ENCODE measurements at regions not wholly inside any gene's neighbourhood (a gene's known extent, or its start where the extent isn't known, plus 50 kb on each side); places are given as distances from the start of the nearest gene placed in this dataset.

DNA sequence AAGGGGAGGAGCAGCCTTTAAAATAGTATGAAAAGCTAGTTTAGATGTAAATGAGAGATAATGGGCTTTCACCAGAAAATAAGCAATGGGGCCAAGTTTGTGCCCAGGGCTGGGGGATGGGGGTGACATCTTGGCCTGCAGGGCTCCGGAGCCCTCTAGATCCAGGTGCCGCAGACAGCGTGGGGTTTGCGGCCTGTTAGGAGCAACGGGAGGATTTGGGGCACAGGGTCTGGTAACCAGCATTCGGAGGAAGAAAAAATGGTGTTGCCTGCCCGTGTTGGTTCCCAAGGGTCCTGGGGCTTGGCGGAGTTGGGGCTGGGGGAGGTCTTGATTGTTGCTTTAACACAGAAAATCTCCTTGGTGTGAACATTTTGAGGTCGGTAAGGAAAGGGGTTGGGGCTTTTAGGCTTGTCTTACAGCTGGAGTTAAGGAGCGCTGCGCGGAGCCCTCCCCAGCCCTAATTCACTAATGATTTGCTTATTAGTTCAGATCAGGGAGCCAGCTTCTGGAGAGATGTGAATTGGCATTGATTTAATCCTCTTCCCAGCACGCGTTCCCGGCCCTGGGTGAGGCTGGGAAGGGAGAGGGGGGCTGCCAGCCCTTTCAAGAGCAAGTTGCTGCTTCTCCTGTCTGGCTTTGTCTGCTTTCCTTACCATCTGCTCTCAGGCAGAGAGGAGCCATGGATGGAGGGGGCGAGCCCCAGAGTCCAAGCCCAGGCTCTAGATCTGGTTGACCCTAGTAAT, 443.4 kb downstream of the BCOR start:
- TF ChIP-seq, protein P1, sequence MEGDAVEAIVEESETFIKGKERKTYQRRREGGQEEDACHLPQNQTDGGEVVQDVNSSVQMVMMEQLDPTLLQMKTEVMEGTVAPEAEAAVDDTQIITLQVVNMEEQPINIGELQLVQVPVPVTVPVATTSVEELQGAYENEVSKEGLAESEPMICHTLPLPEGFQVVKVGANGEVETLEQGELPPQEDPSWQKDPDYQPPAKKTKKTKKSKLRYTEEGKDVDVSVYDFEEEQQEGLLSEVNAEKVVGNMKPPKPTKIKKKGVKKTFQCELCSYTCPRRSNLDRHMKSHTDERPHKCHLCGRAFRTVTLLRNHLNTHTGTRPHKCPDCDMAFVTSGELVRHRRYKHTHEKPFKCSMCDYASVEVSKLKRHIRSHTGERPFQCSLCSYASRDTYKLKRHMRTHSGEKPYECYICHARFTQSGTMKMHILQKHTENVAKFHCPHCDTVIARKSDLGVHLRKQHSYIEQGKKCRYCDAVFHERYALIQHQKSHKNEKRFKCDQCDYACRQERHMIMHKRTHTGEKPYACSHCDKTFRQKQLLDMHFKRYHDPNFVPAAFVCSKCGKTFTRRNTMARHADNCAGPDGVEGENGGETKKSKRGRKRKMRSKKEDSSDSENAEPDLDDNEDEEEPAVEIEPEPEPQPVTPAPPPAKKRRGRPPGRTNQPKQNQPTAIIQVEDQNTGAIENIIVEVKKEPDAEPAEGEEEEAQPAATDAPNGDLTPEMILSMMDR (IDR thresholded peaks at IDR 0.05; ENCODE audit: extremely low read depth, missing control alignments): no peak
- no peak for DNase-seq (ENCODE audit: low spot score)

DNA sequence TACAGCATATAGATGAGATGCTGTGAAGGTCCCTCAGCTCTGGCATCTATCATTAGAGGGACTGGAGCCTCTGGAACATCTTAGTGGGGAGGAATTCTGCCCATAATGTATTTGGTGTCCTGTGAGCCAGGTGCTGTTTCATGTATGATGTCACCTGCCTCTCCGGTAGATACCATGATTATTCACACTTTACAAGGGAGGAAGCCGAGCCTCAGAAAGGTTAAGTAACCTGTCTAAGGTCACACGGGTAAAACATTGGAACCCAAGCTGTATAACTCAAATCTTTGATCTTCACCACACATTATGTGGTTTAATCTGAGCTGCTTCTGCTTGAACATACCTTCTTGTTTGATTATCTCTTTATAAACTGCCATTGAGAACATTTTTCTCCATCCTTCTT, 442.8 kb downstream of the BCOR start:
- TF ChIP-seq, protein P1 (IDR thresholded peaks at IDR 0.05; ENCODE audit: extremely low read depth, missing control alignments): no peak
- DNase-seq (ENCODE audit: low spot score): no peak

DNA sequence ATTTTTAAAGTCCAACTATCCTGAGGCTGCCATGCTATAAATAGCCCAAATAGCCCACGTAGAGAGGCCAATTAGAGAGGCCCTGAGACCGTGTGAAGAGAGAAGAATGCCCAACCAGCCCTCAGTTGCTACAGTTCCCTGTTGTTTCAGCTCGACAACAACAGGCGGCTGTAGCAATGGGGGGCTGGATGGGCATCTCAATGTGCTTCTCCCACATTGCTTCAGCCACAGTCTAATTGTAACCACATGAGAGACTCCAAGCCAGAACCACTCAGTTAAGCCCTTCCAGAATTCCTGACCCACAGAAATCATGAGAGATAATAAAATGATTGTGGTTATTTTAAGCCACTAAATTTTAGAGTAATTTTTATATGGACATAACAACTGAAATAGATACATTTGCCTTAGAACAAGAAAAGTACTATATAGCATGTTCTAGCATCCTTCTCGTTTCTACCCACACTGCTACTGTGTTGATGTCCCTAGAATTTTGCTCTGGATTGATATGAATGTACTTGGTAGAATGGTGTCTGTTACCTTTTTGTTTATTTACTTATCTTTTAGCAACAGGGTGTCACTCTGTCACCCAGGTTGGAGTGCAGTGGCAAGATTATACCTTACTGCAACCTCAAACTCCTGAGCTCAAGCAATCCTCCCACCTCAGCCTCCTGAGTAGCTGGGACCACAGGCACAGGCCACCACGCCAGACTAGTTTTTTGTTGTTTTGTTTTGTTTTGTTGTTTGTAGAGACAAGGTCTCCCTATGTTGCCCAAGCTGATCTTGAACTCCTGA, 436.4 kb downstream of the BCOR start:
- TF ChIP-seq, protein P1 (IDR thresholded peaks at IDR 0.05; ENCODE audit: extremely low read depth, missing control alignments): no peak
- DNase-seq (ENCODE audit: low spot score): no peak

DNA sequence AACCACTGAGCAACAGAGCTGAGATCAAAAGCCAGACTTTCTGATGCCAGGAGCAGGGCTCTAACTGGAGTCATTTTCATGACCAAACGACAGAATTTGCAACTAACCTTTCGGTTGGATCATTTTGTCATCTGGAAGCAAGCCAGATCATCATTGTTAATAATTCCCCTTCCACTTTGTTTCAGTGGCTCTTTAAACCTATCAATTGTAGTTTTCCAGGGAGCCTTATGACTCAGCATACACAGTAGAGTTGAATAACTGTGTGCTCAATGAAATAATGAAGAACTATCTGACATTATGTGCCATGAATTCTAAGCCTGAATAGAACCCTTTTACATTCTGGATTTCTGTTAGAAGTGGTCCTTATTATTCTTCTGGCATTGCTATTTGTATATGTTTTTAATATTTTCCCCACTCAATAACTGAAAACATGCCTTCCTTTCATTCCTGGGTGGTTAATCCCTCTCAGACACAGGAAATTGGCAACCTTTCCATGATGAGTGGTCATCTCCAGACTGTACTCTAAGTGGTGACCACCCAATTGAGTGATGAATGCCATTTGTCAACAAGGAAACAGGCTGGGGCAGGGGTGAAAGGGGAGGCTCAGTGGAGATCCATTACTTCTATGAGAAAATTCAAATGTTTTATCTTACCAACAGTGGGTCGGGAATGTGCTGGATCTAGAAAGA, 431.8 kb downstream of the BCOR start:
- no peak for DNase-seq (ENCODE audit: low spot score)
- TF ChIP-seq, protein P1 (IDR thresholded peaks at IDR 0.05; ENCODE audit: extremely low read depth, missing control alignments): no peak

DNA sequence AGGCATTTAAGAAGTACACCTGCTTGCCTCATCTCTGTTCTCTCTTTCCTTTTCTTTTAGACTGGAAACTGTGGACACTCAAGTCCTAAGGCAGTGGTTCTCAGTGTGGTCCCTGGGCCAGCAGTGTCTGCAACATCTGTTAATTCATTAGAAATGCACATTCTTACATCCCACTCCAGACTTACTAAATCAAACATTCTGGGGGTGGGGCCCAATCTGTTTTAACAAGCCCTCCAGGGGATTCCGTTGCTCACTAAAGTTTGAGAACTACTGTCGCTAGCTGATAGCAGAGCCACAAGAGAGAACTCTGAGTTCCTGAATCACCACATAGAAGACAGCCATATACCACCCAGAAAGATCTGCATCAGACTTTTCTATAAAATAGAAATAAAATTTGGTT, 430.6 kb downstream of the BCOR start:
- DNase-seq (ENCODE audit: low spot score): no peak
- TF ChIP-seq, protein P1 (IDR thresholded peaks at IDR 0.05; ENCODE audit: extremely low read depth, missing control alignments): no peak

DNA sequence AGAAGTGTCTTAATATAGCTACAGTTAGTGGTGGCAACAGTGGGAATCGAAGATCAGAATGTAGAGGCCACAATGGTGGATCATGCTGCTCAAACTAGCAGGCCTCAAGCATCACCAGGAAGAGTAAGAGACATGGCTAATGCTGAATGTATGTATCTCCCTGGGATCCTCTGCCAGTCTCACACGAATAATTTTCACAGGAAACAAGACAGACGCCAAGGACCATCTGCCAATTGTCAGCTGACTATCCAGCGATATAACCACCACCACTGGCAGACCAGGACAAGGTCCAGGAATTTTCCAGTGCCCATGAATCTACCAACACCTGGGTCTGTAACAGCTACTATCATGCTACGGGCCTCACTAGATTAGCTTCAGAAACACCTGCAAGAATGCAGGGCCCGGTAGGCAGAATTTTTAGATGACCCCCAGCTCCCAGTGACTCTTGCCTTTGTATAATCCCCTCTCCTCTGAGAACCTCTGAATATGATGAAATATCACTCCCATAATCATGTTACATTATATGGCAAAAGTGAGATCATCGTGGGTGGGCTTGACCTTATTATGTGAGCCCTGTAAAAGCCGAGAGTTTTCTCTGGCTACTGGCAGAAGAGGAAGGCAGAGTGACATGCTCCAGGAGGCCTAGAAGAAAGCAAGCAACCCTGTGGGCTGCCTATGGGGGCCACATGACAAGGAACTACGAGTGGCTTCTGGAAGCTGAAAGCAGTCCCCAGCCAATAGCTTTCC, 429.8 kb downstream of the BCOR start:
- DNase-seq (ENCODE audit: low spot score): no peak
- TF ChIP-seq, protein P1 (IDR thresholded peaks at IDR 0.05; ENCODE audit: extremely low read depth, missing control alignments): no peak
